ENCODE measurements at regions not wholly inside any gene's neighbourhood (a gene's known extent, or its start where the extent isn't known, plus 50 kb on each side); places are given as distances from the start of the nearest gene placed in this dataset.

GRCh38 chr13:105048677-105049076 lies 1486.8 kb downstream of the EFNB2 start:
- no peak overlapping the region for H3K4me3 ChIP-seq (IDR thresholded peaks at IDR 0.05; ENCODE audit: insufficient read depth, low read depth, low read length)
- H3K36me3 ChIP-seq (ENCODE audit: insufficient read depth) = no peaks in the 10 kb centered on the region
- H3K27me3 ChIP-seq (ENCODE audit: insufficient read depth, low read depth) = no peaks in the 10 kb centered on the region
- H3K27ac ChIP-seq = peak overlapping the region; percentile 26; the same call in 1 of the 2 replicates
- H3K4me2 ChIP-seq = no peak overlapping the region
- no peak overlapping the region for H2AFZ ChIP-seq (ENCODE audit: low read depth)
- H4K20me1 ChIP-seq (ENCODE audit: insufficient read depth) = no peaks in the 10 kb centered on the region
- TF ChIP-seq CTCF (conservative IDR thresholded peaks at IDR 0.05; ENCODE audit: low read depth, low read length) = no peak
- no peak overlapping the region for H3K9ac ChIP-seq
- no peaks in the 10 kb centered on the region for H3K4me1 ChIP-seq (ENCODE audit: low read depth, poor library complexity, severe bottlenecking)
- H3K79me2 ChIP-seq (ENCODE audit: insufficient read depth, low read depth) = no peaks in the 10 kb centered on the region

- no peak overlapping the region for H2AFZ ChIP-seq (ENCODE audit: low read depth)
- no peak overlapping the region for H3K9ac ChIP-seq
- H3K4me1 ChIP-seq (ENCODE audit: low read depth, poor library complexity, severe bottlenecking) = no peaks in the 10 kb centered on the region
- H3K79me2 ChIP-seq (ENCODE audit: insufficient read depth, low read depth) = no peaks in the 10 kb centered on the region
- no peak overlapping the region for H3K4me3 ChIP-seq (IDR thresholded peaks at IDR 0.05; ENCODE audit: insufficient read depth, low read depth, low read length)
- TF ChIP-seq CTCF (conservative IDR thresholded peaks at IDR 0.05; ENCODE audit: low read depth, low read length) = no peak
- H3K4me2 ChIP-seq = no peak overlapping the region
- no peaks in the 10 kb centered on the region for H3K27me3 ChIP-seq (ENCODE audit: insufficient read depth, low read depth)
- no peak overlapping the region for H3K27ac ChIP-seq
- H3K36me3 ChIP-seq (ENCODE audit: insufficient read depth) = no peaks in the 10 kb centered on the region
- no peaks in the 10 kb centered on the region for H4K20me1 ChIP-seq (ENCODE audit: insufficient read depth)
Observed at GRCh38 chr13:105047676-105048295, 1487.7 kb downstream of the EFNB2 start.

GRCh38 chr13:105037110-105037509 lies 1498.4 kb downstream of the EFNB2 start:
- H3K9ac ChIP-seq = no peak overlapping the region
- no peak overlapping the region for H3K4me2 ChIP-seq
- H4K20me1 ChIP-seq (ENCODE audit: insufficient read depth) = no peaks in the 10 kb centered on the region
- H3K4me1 ChIP-seq (ENCODE audit: low read depth, poor library complexity, severe bottlenecking) = no peaks in the 10 kb centered on the region
- no peaks in the 10 kb centered on the region for H3K79me2 ChIP-seq (ENCODE audit: insufficient read depth, low read depth)
- H3K36me3 ChIP-seq (ENCODE audit: insufficient read depth) = no peaks in the 10 kb centered on the region
- no peak overlapping the region for H3K4me3 ChIP-seq (IDR thresholded peaks at IDR 0.05; ENCODE audit: insufficient read depth, low read depth, low read length)
- H3K27me3 ChIP-seq (ENCODE audit: insufficient read depth, low read depth) = no peaks in the 10 kb centered on the region
- H3K27ac ChIP-seq = no peak overlapping the region
- TF ChIP-seq CTCF (conservative IDR thresholded peaks at IDR 0.05; ENCODE audit: low read depth, low read length) = no peak
- no peak overlapping the region for H2AFZ ChIP-seq (ENCODE audit: low read depth)

GRCh38 chr13:105035092-105035491 lies 1500.4 kb downstream of the EFNB2 start:
- Histone ChIP-seq H4K20me1 (ENCODE audit: insufficient read depth) (no peaks in the 10 kb centered on the region), H3K4me1 (ENCODE audit: low read depth, poor library complexity, severe bottlenecking) (no peaks in the 10 kb centered on the region), H3K4me3 (IDR thresholded peaks at IDR 0.05; ENCODE audit: insufficient read depth, low read depth, low read length) (no peak overlapping the region), H3K79me2 (ENCODE audit: insufficient read depth, low read depth) (no peaks in the 10 kb centered on the region), H3K9ac (no peak overlapping the region), H3K4me2 (no peak overlapping the region), H3K27ac (no peak overlapping the region), H3K27me3 (ENCODE audit: insufficient read depth, low read depth) (no peaks in the 10 kb centered on the region), H2AFZ (ENCODE audit: low read depth) (no peak overlapping the region), H3K36me3 (ENCODE audit: insufficient read depth) (no peaks in the 10 kb centered on the region)
- TF ChIP-seq CTCF (conservative IDR thresholded peaks at IDR 0.05; ENCODE audit: low read depth, low read length) = no peak

Measured in KMS-11 (cell line).